Neural progenitor cell (in vitro differentiated cells): ENCODE measurements at regions not wholly inside any gene's neighbourhood (a gene's known extent, or its start where the extent isn't known, plus 50 kb on each side); places are given as distances from the start of the nearest gene placed in this dataset.

Experiments used
- DNase-seq: peaks from one replicate; pipeline ENCODE4 v3.0.0-alpha.2; 2016; ENCODE audit warnings: low spot score
- H2AFZ ChIP-seq: fragments of 200-600 bp; sonication (generic); replicated peaks from 2 replicates; pipeline ENCODE4 v1.6.1; 2016; ENCODE audit warnings: antibody characterized with exemption
- H3F3A ChIP-seq: fragments of 200-600 bp; sonication (generic); 2 replicates; pipeline ENCODE4 v1.6.1; 2016; ENCODE audit warnings: antibody characterized with exemption, low read depth
- H3K27ac ChIP-seq: fragments of 200-600 bp; sonication (generic); 2 replicates; pipeline ENCODE4 v1.5.1; 2016; ENCODE audit warnings: mild to moderate bottlenecking
- H3K27me3 ChIP-seq: fragments of 200-600 bp; sonication (generic); 2 replicates; pipeline ENCODE4 v1.6.1; 2016; ENCODE audit warnings: mild to moderate bottlenecking, moderate library complexity
- H3K36me3 ChIP-seq: fragments of 200-600 bp; sonication (generic); 2 replicates; pipeline ENCODE4 v1.5.1; 2016
- H3K4me1 ChIP-seq: fragments of 200-600 bp; sonication (generic); 2 replicates; pipeline ENCODE4 v1.6.1; 2016; ENCODE audit warnings: mixed run types
- H3K4me2 ChIP-seq: fragments of 200-600 bp; sonication (generic); 2 replicates; pipeline ENCODE4 v1.6.1; 2016
- H3K4me3 ChIP-seq: fragments of 200-600 bp; sonication (generic); 2 replicates; pipeline ENCODE4 v1.5.1; 2016
- H3K79me2 ChIP-seq: fragments of 200-600 bp; sonication (generic); 2 replicates; pipeline ENCODE4 v1.6.1; 2016; ENCODE audit warnings: low read depth
- H3K9ac ChIP-seq: fragments of 200-600 bp; sonication (generic); 2 replicates; pipeline ENCODE4 v1.6.1; 2016
- H3K9me3 ChIP-seq: fragments of 200-600 bp; sonication (generic); 2 replicates; pipeline ENCODE4 v1.5.1; 2016; ENCODE audit warnings: low read depth
- H4K20me1 ChIP-seq: fragments of 200-600 bp; sonication (generic); 2 replicates; pipeline ENCODE4 v1.6.1; 2016; ENCODE audit warnings: low read depth
- H3K27ac Mint-ChIP-seq: 3 replicates; pipeline ENCODE4 v1.8.0; 2021; ENCODE audit warnings: mixed read lengths
- H3K27me3 Mint-ChIP-seq: 2 replicates; pipeline ENCODE4 v1.8.0; 2022; ENCODE audit warnings: low read depth, mild to moderate bottlenecking, inconsistent platforms, moderate library complexity, mixed read lengths; ENCODE audit not compliant: insufficient read depth
- H3K36me3 Mint-ChIP-seq: 3 replicates; pipeline ENCODE4 v1.8.0; 2021; ENCODE audit warnings: mixed read lengths
- H3K4me1 Mint-ChIP-seq: 3 replicates; pipeline ENCODE4 v1.8.0; 2021; ENCODE audit warnings: mixed read lengths
- H3K4me3 Mint-ChIP-seq: 3 replicates; pipeline ENCODE4 v1.8.0; 2021; ENCODE audit warnings: mild to moderate bottlenecking, moderate library complexity, mixed read lengths
- H3K9me3 Mint-ChIP-seq: 3 replicates; pipeline ENCODE4 v1.8.0; 2020; ENCODE audit warnings: mixed read lengths
- EZH2 ChIP-seq: fragments of 200-600 bp; sonication (generic); IDR thresholded peaks from 2 replicates; pipeline ENCODE4 v1.6.1; 2017; ENCODE audit warnings: antibody characterized with exemption, mild to moderate bottlenecking, moderate library complexity
- EZH2phosphoT487 ChIP-seq: fragments of 200-600 bp; sonication (generic); IDR thresholded peaks from 2 replicates; pipeline ENCODE4 v1.6.1; 2017; ENCODE audit warnings: antibody characterized with exemption
- TF ChIP-seq, protein P1 (sequence below): fragments of 200-600 bp; sonication (generic); IDR thresholded peaks from 2 replicates; pipeline ENCODE4 v1.5.1; 2017; ENCODE audit warnings: antibody characterized with exemption, mild to moderate bottlenecking

DNA sequence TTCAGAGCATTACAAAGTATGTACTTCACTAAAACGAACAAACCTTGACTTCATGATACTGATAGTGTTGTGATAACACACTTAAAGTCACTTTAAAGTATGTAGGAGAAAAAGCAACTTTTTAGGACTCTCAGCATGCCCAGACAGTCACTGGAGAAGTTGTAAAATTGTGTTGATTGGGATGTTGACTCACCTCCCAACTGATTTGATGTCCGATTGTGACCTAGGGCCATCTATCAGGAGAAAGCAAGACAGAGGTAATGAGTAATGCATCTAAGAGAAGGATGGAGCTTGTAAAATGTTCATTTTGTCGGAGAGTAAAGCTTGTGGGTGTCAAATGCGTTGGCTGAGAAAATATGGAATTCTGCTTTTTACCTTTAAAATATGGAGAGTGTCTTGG, 135.4 kb upstream of the SEMA3D start:
- H3K79me2 ChIP-seq: no peaks in the 10 kb centered on the region
- H3K27me3 Mint-ChIP-seq: no peaks in the 10 kb centered on the region
- H3K4me1 ChIP-seq: no peaks in the 10 kb centered on the region
- H3K4me3 Mint-ChIP-seq: no peak overlapping the region
- H3K9me3 Mint-ChIP-seq: no peaks in the 10 kb centered on the region
- no peaks in the 10 kb centered on the region for H3F3A ChIP-seq
- no peak overlapping the region for H3K4me3 ChIP-seq
- no peak for DNase-seq
- no peak overlapping the region for H3K27ac Mint-ChIP-seq
- H3K27me3 ChIP-seq: no peaks in the 10 kb centered on the region
- H2AFZ ChIP-seq: no peak overlapping the region
- no peak overlapping the region for H3K4me2 ChIP-seq
- H3K36me3 Mint-ChIP-seq: no peaks in the 10 kb centered on the region
- H3K4me1 Mint-ChIP-seq: no peaks in the 10 kb centered on the region
- H3K9me3 ChIP-seq: no peaks in the 10 kb centered on the region
- H3K27ac ChIP-seq: no peak overlapping the region
- H4K20me1 ChIP-seq: no peaks in the 10 kb centered on the region
- no peaks in the 10 kb centered on the region for H3K36me3 ChIP-seq
- no peak overlapping the region for H3K9ac ChIP-seq
- TF ChIP-seq, protein P1, sequence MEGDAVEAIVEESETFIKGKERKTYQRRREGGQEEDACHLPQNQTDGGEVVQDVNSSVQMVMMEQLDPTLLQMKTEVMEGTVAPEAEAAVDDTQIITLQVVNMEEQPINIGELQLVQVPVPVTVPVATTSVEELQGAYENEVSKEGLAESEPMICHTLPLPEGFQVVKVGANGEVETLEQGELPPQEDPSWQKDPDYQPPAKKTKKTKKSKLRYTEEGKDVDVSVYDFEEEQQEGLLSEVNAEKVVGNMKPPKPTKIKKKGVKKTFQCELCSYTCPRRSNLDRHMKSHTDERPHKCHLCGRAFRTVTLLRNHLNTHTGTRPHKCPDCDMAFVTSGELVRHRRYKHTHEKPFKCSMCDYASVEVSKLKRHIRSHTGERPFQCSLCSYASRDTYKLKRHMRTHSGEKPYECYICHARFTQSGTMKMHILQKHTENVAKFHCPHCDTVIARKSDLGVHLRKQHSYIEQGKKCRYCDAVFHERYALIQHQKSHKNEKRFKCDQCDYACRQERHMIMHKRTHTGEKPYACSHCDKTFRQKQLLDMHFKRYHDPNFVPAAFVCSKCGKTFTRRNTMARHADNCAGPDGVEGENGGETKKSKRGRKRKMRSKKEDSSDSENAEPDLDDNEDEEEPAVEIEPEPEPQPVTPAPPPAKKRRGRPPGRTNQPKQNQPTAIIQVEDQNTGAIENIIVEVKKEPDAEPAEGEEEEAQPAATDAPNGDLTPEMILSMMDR: no peak

DNA sequence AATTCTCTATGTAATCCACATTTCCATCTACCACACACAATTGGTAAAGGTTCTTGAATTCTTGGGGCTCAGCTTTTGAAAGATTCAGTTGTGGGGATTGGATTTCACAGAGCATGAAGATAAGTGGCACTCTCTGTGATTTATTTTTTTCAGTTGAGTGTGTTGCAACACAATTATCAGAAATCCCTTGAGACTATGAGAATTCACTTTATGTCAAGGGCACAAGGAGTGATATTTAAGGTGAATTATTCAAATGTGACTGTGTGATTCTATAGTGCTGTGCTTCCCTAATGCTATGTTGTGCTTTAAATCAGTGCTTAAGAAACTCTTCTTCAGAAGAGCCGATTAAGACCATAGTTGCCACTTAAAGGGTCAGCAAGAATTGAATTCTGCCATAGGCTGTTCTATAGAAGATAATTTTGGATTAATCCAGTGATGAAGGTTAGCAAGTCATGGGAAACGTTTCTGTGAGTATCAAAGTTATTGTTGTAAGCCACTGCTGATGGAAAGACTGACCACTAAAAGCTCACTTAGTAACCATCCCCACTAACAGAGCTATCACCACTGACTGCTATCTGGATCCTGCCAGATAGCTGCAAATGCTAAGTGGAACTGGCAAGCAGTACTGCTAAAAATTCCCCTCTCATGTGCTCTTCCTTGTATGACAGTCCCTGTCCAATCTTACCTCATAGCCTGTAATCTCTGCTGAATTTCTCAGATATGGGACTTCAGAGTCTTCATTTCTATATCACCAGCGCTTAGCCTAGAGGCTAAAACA, 134.0 kb upstream of the SEMA3D start:
- Histone ChIP-seq H3K4me3 (no peak overlapping the region), H4K20me1 (no peaks in the 10 kb centered on the region), H3K36me3 (no peaks in the 10 kb centered on the region), H3K4me2 (no peak overlapping the region), H3K9me3 (no peaks in the 10 kb centered on the region), H3K27ac (no peak overlapping the region), H3K4me1 (no peaks in the 10 kb centered on the region), H3K79me2 (no peaks in the 10 kb centered on the region), H3K9ac (no peak overlapping the region), H3F3A (no peaks in the 10 kb centered on the region), H3K27me3 (no peaks in the 10 kb centered on the region), H2AFZ (no peak overlapping the region)
- no peak overlapping the region for H3K4me3 Mint-ChIP-seq
- no peaks in the 10 kb centered on the region for H3K36me3 Mint-ChIP-seq
- no peak overlapping the region for H3K27ac Mint-ChIP-seq
- no peaks in the 10 kb centered on the region for H3K27me3 Mint-ChIP-seq
- TF ChIP-seq EZH2 (no peak), EZH2phosphoT487 (no peak)
- TF ChIP-seq, protein P1: no peak
- H3K9me3 Mint-ChIP-seq: no peaks in the 10 kb centered on the region
- no peaks in the 10 kb centered on the region for H3K4me1 Mint-ChIP-seq
- no peak for DNase-seq

DNA sequence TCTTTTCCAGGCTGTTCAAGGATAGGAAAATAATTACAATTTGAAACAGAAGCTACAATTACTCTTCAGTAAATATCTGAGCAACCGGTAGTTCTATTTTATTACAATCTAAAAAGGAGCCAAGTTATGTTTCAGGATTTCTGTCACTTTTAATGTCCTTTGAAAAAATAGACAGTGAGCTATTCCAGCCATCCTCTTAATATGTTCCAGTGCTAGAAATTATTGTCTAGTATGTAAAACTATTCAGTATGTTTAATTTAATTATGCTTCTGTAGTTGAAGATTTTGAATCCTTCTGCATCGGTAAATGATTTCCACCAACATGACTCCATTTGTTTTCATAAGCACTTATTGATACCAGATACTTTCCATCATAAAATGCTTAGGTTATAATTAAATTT, 129.6 kb upstream of the SEMA3D start:
- Mint-ChIP-seq H3K27ac (no peak overlapping the region), H3K4me1 (no peaks in the 10 kb centered on the region), H3K9me3 (no peaks in the 10 kb centered on the region), H3K4me3 (no peak overlapping the region), H3K27me3 (no peaks in the 10 kb centered on the region), H3K36me3 (no peaks in the 10 kb centered on the region)
- Histone ChIP-seq H2AFZ (no peak overlapping the region), H3F3A (no peaks in the 10 kb centered on the region), H3K4me2 (no peak overlapping the region), H3K79me2 (no peaks in the 10 kb centered on the region), H3K27ac (no peak overlapping the region), H3K9ac (no peak overlapping the region), H3K27me3 (no peaks in the 10 kb centered on the region), H4K20me1 (no peaks in the 10 kb centered on the region), H3K4me3 (no peak overlapping the region), H3K9me3 (no peaks in the 10 kb centered on the region), H3K36me3 (no peaks in the 10 kb centered on the region), H3K4me1 (no peaks in the 10 kb centered on the region)
- no peak for DNase-seq
- TF ChIP-seq EZH2: no peak
- no peak for TF ChIP-seq EZH2phosphoT487
- TF ChIP-seq, protein P1: no peak
